ENCODE measurements at regions not wholly inside any gene's neighbourhood (a gene's known extent, or its start where the extent isn't known, plus 50 kb on each side); places are given as distances from the start of the nearest gene placed in this dataset.

- TF ChIP-seq POLR2A (IDR thresholded peaks at IDR 0.05; ENCODE audit: low read length): no peak
- TF ChIP-seq GATA1 (IDR thresholded peaks at IDR 0.05; ENCODE audit: low read depth, low read length): no peak
Observed at GRCh38 chr5:99275128-99275527, 346.3 kb upstream of the CHD1 start.

All from erythroblast (primary cell).